ENCODE measurements at regions not wholly inside any gene's neighbourhood (a gene's known extent, or its start where the extent isn't known, plus 50 kb on each side); places are given as distances from the start of the nearest gene placed in this dataset.

DNA sequence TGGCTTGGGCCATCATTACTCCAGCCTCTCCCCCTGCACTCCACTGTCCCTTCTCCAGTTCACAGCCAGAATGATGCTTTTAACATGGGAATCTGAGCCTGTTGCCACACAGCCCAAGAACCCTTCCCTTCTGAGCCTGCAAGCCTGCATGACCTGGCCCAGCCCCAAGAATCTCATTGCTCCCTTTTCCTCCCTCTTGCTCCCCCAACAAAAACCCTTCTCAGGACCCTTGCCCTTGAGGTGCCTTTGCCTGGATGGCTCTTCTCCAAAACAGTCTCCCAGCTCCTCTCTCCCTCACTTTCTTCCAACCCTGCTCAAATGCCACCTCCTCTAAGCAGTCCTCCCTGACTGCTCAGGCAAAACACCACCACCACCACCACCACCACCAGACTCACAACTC, 157.2 kb downstream of the ANKRD60 start:
- TF ChIP-seq CEBPB (IDR thresholded peaks at IDR 0.05; ENCODE audit: low read depth) (no peak), ZFX (IDR thresholded peaks at IDR 0.05) (no peak), POLR2A (IDR thresholded peaks at IDR 0.05; ENCODE audit: borderline replicate concordance, extremely low read depth, insufficient read depth, insufficient read length) (no peak), POLR2AphosphoS5 (IDR thresholded peaks at IDR 0.05; ENCODE audit: low read depth, low read length) (no peak)

DNA sequence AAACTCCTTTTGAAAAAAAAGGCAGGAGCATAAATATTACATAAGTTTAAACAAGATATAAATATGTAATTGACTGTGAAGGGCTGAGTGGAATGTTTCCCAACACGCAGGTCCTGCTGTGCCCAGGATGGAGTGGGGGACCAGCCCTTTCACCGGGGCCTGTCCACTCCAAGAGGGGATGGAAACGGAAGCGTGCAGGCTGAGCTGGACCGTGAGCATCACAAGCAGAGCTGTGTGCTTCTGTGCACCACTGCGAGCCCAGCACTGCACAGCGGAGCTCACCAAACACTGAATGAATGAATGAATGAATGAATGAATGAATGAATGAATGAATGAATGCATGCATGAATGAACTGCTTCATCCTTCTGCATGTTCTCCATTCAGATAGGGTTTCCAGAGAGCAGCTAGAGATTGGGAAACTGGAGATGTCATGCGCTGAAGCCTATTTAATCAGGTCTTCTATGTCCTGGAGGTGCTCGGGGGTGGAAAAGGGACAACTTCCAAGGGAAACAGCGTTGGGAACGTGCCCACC, 157.7 kb downstream of the ANKRD60 start:
- H3K9ac ChIP-seq (ENCODE audit: low read length) = no peak overlapping the region
- CTCF ChIA-PET = no interaction called here
- H3K4me1 ChIP-seq (ENCODE audit: control insufficient read depth in 1 of 2, insufficient read depth in 2 of 2, low read length in 2 of 2) = no peaks in the 10 kb centered on the region
- no peaks in the 10 kb centered on the region for H3K36me3 ChIP-seq (ENCODE audit: control insufficient read depth in 1 of 2, insufficient read depth in 2 of 2, low read length in 2 of 2)
- ATAC-seq (no peak), DNase-seq (ENCODE audit: low read depth, low spot score) (no peak)
- peaks cover 57% of the 10 kb centered on the region; the same call in 1 of the 2 replicates for H3K27me3 ChIP-seq (ENCODE audit: insufficient read depth, low read length)
- intact Hi-C loops (cut with micrococcal nuclease) = no loop called here
- no peak overlapping the region for H3K4me3 ChIP-seq (replicated peaks in 1 of 2; ENCODE audit: low read depth in 1 of 2, low read length in 2 of 2)
- H2AFZ ChIP-seq (ENCODE audit: low read depth, low read length, poor library complexity, severe bottlenecking) = no peak overlapping the region
- no peaks in the 10 kb centered on the region for H3K79me2 ChIP-seq (ENCODE audit: insufficient read depth, low read length)
- RAD21 ChIA-PET (ENCODE audit: low non-redundant PET in 1 of 2, low total read pairs in 2 of 2, uncharacterized antibody in 2 of 2, unreplicated experiment in 2 of 2) = no interaction called here
- no TSS peak for BruUV-seq (replicated peaks)
- POLR2A ChIA-PET = no interaction called here
- no peaks in the 10 kb centered on the region for H3K9me2 ChIP-seq (ENCODE audit: insufficient read depth)
- H4K20me1 ChIP-seq (ENCODE audit: insufficient read depth) = no peaks in the 10 kb centered on the region
- no peak overlapping the region for H3K27ac ChIP-seq (ENCODE audit: low read depth, low read length)
- no peaks in the 10 kb centered on the region for H3K9me3 ChIP-seq (ENCODE audit: control insufficient read depth in 1 of 2, insufficient read depth in 1 of 2, low read depth in 1 of 2, low read length in 2 of 2)
- H3K4me2 ChIP-seq (ENCODE audit: low read length) = no peak overlapping the region
- TF ChIP-seq CBX3 (IDR thresholded peaks at IDR 0.05; ENCODE audit: low read depth) (no peak), CEBPB (IDR thresholded peaks at IDR 0.05; ENCODE audit: low read depth) (no peak), ZFX (IDR thresholded peaks at IDR 0.05) (no peak), EZH2phosphoT487 (IDR thresholded peaks at IDR 0.05; ENCODE audit: borderline replicate concordance) (no peak), FOSL1 (IDR thresholded peaks at IDR 0.05; ENCODE audit: low read depth) (no peak), POLR2AphosphoS5 (IDR thresholded peaks at IDR 0.05; ENCODE audit: low read depth, low read length) (no peak), SP1 (IDR thresholded peaks at IDR 0.05; ENCODE audit: low read depth) (no peak)
- TF ChIP-seq, protein P1, sequence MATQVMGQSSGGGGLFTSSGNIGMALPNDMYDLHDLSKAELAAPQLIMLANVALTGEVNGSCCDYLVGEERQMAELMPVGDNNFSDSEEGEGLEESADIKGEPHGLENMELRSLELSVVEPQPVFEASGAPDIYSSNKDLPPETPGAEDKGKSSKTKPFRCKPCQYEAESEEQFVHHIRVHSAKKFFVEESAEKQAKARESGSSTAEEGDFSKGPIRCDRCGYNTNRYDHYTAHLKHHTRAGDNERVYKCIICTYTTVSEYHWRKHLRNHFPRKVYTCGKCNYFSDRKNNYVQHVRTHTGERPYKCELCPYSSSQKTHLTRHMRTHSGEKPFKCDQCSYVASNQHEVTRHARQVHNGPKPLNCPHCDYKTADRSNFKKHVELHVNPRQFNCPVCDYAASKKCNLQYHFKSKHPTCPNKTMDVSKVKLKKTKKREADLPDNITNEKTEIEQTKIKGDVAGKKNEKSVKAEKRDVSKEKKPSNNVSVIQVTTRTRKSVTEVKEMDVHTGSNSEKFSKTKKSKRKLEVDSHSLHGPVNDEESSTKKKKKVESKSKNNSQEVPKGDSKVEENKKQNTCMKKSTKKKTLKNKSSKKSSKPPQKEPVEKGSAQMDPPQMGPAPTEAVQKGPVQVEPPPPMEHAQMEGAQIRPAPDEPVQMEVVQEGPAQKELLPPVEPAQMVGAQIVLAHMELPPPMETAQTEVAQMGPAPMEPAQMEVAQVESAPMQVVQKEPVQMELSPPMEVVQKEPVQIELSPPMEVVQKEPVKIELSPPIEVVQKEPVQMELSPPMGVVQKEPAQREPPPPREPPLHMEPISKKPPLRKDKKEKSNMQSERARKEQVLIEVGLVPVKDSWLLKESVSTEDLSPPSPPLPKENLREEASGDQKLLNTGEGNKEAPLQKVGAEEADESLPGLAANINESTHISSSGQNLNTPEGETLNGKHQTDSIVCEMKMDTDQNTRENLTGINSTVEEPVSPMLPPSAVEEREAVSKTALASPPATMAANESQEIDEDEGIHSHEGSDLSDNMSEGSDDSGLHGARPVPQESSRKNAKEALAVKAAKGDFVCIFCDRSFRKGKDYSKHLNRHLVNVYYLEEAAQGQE (IDR thresholded peaks at IDR 0.05; ENCODE audit: low read depth) = no peak
- TF ChIP-seq, protein P2, sequence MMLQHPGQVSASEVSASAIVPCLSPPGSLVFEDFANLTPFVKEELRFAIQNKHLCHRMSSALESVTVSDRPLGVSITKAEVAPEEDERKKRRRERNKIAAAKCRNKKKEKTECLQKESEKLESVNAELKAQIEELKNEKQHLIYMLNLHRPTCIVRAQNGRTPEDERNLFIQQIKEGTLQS (IDR thresholded peaks at IDR 0.05) = no peak

More for the DNA sequence above, 157.2 kb downstream of the ANKRD60 start:
- POLR2A ChIA-PET = no interaction called here
- no peaks in the 10 kb centered on the region for H3K4me1 ChIP-seq (ENCODE audit: control insufficient read depth in 1 of 2, insufficient read depth in 2 of 2, low read length in 2 of 2)
- RAD21 ChIA-PET (ENCODE audit: low non-redundant PET in 1 of 2, low total read pairs in 2 of 2, uncharacterized antibody in 2 of 2, unreplicated experiment in 2 of 2) = no interaction called here
- H3K79me2 ChIP-seq (ENCODE audit: insufficient read depth, low read length) = no peaks in the 10 kb centered on the region
- no peaks in the 10 kb centered on the region for H3K9me3 ChIP-seq (ENCODE audit: control insufficient read depth in 1 of 2, insufficient read depth in 1 of 2, low read depth in 1 of 2, low read length in 2 of 2)
- H3K4me3 ChIP-seq (replicated peaks in 1 of 2; ENCODE audit: low read depth in 1 of 2, low read length in 2 of 2) = no peak overlapping the region
- no peak overlapping the region for H3K9ac ChIP-seq (ENCODE audit: low read length)
- BruUV-seq (replicated peaks) = no TSS peak
- no peaks in the 10 kb centered on the region for H3K36me3 ChIP-seq (ENCODE audit: control insufficient read depth in 1 of 2, insufficient read depth in 2 of 2, low read length in 2 of 2)
- H3K4me2 ChIP-seq (ENCODE audit: low read length) = no peak overlapping the region
- H3K27ac ChIP-seq (ENCODE audit: low read depth, low read length) = no peak overlapping the region
- H4K20me1 ChIP-seq (ENCODE audit: insufficient read depth) = no peaks in the 10 kb centered on the region
- DNase-seq (ENCODE audit: low read depth, low spot score) (no peak), ATAC-seq (no peak)
- intact Hi-C loops (cut with micrococcal nuclease) = no loop called here
- no peak overlapping the region for H2AFZ ChIP-seq (ENCODE audit: low read depth, low read length, poor library complexity, severe bottlenecking)
- H3K27me3 ChIP-seq (ENCODE audit: insufficient read depth, low read length) = peaks cover 59% of the 10 kb centered on the region; the same call in 1 of the 2 replicates
- H3K9me2 ChIP-seq (ENCODE audit: insufficient read depth) = no peaks in the 10 kb centered on the region
- CTCF ChIA-PET = no interaction called here

Data from HCT116 (cell line).